K562 (cell line): ENCODE measurements at regions not wholly inside any gene's neighbourhood (a gene's known extent, or its start where the extent isn't known, plus 50 kb on each side); places are given as distances from the start of the nearest gene placed in this dataset.

Experiments
- ARID1B ChIP-seq: fragments of 450-650 bp; IDR thresholded peaks from 2 replicates; pipeline ENCODE4 v1.6.1; 2016; ENCODE audit warnings: antibody characterized with exemption, mild to moderate bottlenecking, inconsistent platforms
- CBX3 ChIP-seq, 2 experiments: IDR thresholded peaks; 1 replicate in 1 of 2; 2 replicates in 1 of 2; pipeline ENCODE4 v1.6.1; 2012; ENCODE audit warnings: inconsistent platforms in 2 of 2, low read length in 2 of 2, borderline replicate concordance in 1 of 2, control low read depth in 1 of 2
- CCAR2 ChIP-seq: fragments of 200-400 bp; formaldehyde crosslinking; IDR thresholded peaks from 2 replicates; pipeline ENCODE4 v1.6.1; 2017; ENCODE audit warnings: mild to moderate bottlenecking, low read depth, low read length
- CCNT2 ChIP-seq: IDR thresholded peaks from 2 replicates; pipeline ENCODE4 v1.6.1; 2011; ENCODE audit warnings: borderline replicate concordance, low read depth, mild to moderate bottlenecking, moderate library complexity, mixed read lengths, low read length; ENCODE audit not compliant: insufficient read length; ENCODE audit errors: extremely low read depth
- E2F5 ChIP-seq: sonication (generic); formaldehyde crosslinking; IDR thresholded peaks from 2 replicates; pipeline ENCODE4 v1.8.0; 2022; ENCODE audit warnings: mild to moderate bottlenecking, missing genetic modification reagents
- EP400 ChIP-seq: fragments of 450-650 bp; IDR thresholded peaks from 2 replicates; pipeline ENCODE4 v1.6.1; 2017; ENCODE audit warnings: antibody characterized with exemption, mild to moderate bottlenecking, moderate library complexity
- EWSR1 ChIP-seq: fragments of 450-650 bp; IDR thresholded peaks from 2 replicates; pipeline ENCODE4 v1.6.1; 2018; ENCODE audit warnings: borderline replicate concordance, mild to moderate bottlenecking, low read depth, moderate library complexity; ENCODE audit not compliant: partially characterized antibody
- HBP1 ChIP-seq: fragments of 450-650 bp; formaldehyde crosslinking; IDR thresholded peaks from 2 replicates; pipeline ENCODE4 v1.4.0; 2022; ENCODE audit warnings: missing genetic modification characterization
- NEUROD1 ChIP-seq: fragments of 150-350 bp; IDR thresholded peaks from 2 replicates; pipeline ENCODE4 v1.6.1; 2014; ENCODE audit warnings: borderline replicate concordance, low read length, low read depth; ENCODE audit not compliant: partially characterized antibody
- POLR2AphosphoS5 ChIP-seq: IDR thresholded peaks from 2 replicates; pipeline ENCODE4 v1.6.1; 2011; ENCODE audit warnings: mild to moderate bottlenecking, low read depth, low read length, moderate library complexity; ENCODE audit not compliant: control insufficient read depth, insufficient read depth
- POLR3G ChIP-seq: IDR thresholded peaks from 2 replicates; pipeline ENCODE4 v1.6.1; 2011; ENCODE audit not compliant: insufficient read length, insufficient replicate concordance; ENCODE audit errors: extremely low read depth
- RBM17 ChIP-seq: fragments of 200-400 bp; formaldehyde crosslinking; IDR thresholded peaks from 2 replicates; pipeline ENCODE4 v1.6.1; 2017; ENCODE audit warnings: low read depth, mild to moderate bottlenecking, low read length, borderline replicate concordance
- RFX7 ChIP-seq: fragments of 250-450 bp; sonication (Bioruptor Pico); IDR thresholded peaks from 2 replicates; pipeline ENCODE4 v1.5.1; 2021; ENCODE audit warnings: mild to moderate bottlenecking
- SMARCA4 ChIP-seq: fragments of 450-650 bp; IDR thresholded peaks from 2 replicates; pipeline ENCODE4 v1.6.1; 2016
- STAT6 ChIP-seq: sonication (generic); formaldehyde crosslinking; IDR thresholded peaks from 2 replicates; pipeline ENCODE4 v1.8.1; 2023; ENCODE audit warnings: mild to moderate bottlenecking, missing genetic modification reagents
- U2AF2 ChIP-seq: fragments of 200-400 bp; formaldehyde crosslinking; optimal IDR thresholded peaks from 2 replicates; pipeline ENCODE3; 2017; ENCODE audit warnings: low read depth, mild to moderate bottlenecking, low read length
- ZBED1 ChIP-seq: IDR thresholded peaks from 2 replicates; pipeline ENCODE4 v1.6.1; 2014
- ZNF146 ChIP-seq: IDR thresholded peaks from one replicate; pipeline ENCODE4 v1.6.1; 2018; ENCODE audit warnings: missing compliant biosample characterization; ENCODE audit not compliant: unreplicated experiment
- ZNF217 ChIP-seq: sonication (generic); formaldehyde crosslinking; IDR thresholded peaks from 2 replicates; pipeline ENCODE4 v1.8.0; 2022; ENCODE audit warnings: mild to moderate bottlenecking, missing genetic modification reagents
- ZNF263 ChIP-seq: sonication (generic); formaldehyde crosslinking; IDR thresholded peaks from 2 replicates; pipeline ENCODE4 v1.8.0; 2022; ENCODE audit warnings: mild to moderate bottlenecking, missing genetic modification reagents, borderline replicate concordance
- ZNF436 ChIP-seq: fragments of 250-450, 450-650 bp; sonication (Bioruptor Pico); formaldehyde crosslinking; IDR thresholded peaks from 2 replicates; pipeline ENCODE4 v1.7.0; 2020; ENCODE audit warnings: mild to moderate bottlenecking
- ZNF589 ChIP-seq: fragments of 200-800 bp; sonication (Bioruptor generic); IDR thresholded peaks from 2 replicates; pipeline ENCODE4 v1.6.1; 2016; ENCODE audit warnings: low read depth, missing genetic modification characterization, missing compliant biosample characterization
- ZNF695 ChIP-seq: fragments of 450-650 bp; formaldehyde crosslinking; IDR thresholded peaks from 2 replicates; pipeline ENCODE4 v1.4.0; 2020; ENCODE audit warnings: mild to moderate bottlenecking, moderate library complexity
- ZNF717 ChIP-seq: fragments of 250-450 bp; sonication (Bioruptor Pico); IDR thresholded peaks from 2 replicates; pipeline ENCODE4 v1.5.0; 2021
- ZNF77 ChIP-seq: fragments of 250-450 bp; sonication (Bioruptor Pico); IDR thresholded peaks from 2 replicates; pipeline ENCODE4 v1.5.0; 2020

GRCh38 chr2:235347691-235348090 lies 146.2 kb upstream of the AGAP1 start (continued):
- TF ChIP-seq ZNF717 (no peak), ZNF263 (no peak), RBM17 (no peak), ZNF217 (CRISPR knock-in tag) (no peak), HBP1 (CRISPR knock-in tag) (no peak), ZNF695 (CRISPR knock-in tag) (no peak), ZNF146 (CRISPR knock-in tag) (no peak), NEUROD1 (no peak), E2F5 (CRISPR knock-in tag) (no peak), ZNF77 (CRISPR knock-in tag) (no peak), SMARCA4 (peak; percentile 32; the same call in 1 of the 2 replicates), CCAR2 (no peak), POLR2AphosphoS5 (no peak), ZNF589 (CRISPR knock-in tag) (no peak), STAT6 (CRISPR knock-in tag) (no peak), EWSR1 (no peak), EP400 (no peak), POLR3G (no peak), CCNT2 (no peak), CBX3 (IDR thresholded peaks at IDR 0.05; ENCODE audit: borderline replicate concordance in 1 of 2, low read length in 2 of 2) (no peak), ZBED1 (no peak), RFX7 (CRISPR knock-in tag) (no peak), U2AF2 (no peak), ARID1B (peak; percentile 29; the same call in 1 of the 2 replicates), ZNF436 (CRISPR knock-in tag) (no peak)
